ENCODE measurements at regions not wholly inside any gene's neighbourhood (a gene's known extent, or its start where the extent isn't known, plus 50 kb on each side); places are given as distances from the start of the nearest gene placed in this dataset.

GRCh38 chr10:61091531-61091930, 147.5 kb upstream of the RHOBTB1 start:
- TF ChIP-seq, protein P1, sequence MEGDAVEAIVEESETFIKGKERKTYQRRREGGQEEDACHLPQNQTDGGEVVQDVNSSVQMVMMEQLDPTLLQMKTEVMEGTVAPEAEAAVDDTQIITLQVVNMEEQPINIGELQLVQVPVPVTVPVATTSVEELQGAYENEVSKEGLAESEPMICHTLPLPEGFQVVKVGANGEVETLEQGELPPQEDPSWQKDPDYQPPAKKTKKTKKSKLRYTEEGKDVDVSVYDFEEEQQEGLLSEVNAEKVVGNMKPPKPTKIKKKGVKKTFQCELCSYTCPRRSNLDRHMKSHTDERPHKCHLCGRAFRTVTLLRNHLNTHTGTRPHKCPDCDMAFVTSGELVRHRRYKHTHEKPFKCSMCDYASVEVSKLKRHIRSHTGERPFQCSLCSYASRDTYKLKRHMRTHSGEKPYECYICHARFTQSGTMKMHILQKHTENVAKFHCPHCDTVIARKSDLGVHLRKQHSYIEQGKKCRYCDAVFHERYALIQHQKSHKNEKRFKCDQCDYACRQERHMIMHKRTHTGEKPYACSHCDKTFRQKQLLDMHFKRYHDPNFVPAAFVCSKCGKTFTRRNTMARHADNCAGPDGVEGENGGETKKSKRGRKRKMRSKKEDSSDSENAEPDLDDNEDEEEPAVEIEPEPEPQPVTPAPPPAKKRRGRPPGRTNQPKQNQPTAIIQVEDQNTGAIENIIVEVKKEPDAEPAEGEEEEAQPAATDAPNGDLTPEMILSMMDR (IDR thresholded peaks at IDR 0.05; ENCODE audit: extremely low read depth, missing control alignments): no peak
- DNase-seq (ENCODE audit: low spot score): no peak

- TF ChIP-seq, protein P1 (IDR thresholded peaks at IDR 0.05; ENCODE audit: extremely low read depth, missing control alignments): no peak
Measured at GRCh38 chr10:61089251-61089650, 145.3 kb upstream of the RHOBTB1 start.

GRCh38 chr10:61084493-61084892, 140.5 kb upstream of the RHOBTB1 start:
- no peak for DNase-seq (ENCODE audit: low spot score)
- TF ChIP-seq, protein P1 (IDR thresholded peaks at IDR 0.05; ENCODE audit: extremely low read depth, missing control alignments): no peak

More at GRCh38 chr10:61089251-61089650, 145.3 kb upstream of the RHOBTB1 start:
- no peak for DNase-seq (ENCODE audit: low spot score)

DNA sequence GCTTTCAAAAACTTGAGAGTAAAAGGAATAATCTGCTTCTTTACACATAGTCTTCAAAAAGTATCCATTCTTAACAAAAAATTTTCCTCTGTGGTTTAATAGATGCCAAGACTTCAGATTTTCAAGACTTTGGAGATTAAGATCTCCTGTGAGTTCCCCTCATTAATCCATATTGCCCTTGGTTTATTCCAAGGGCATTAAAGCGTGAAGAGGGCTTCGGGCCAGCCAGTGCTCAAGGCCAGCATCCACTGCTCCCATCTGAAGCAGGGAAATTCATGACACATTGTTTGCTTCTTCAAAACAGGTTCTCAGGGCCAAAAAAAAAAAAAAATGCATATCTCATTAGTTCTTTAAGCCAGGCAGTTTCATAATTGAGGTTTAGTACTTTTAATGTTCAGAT, 137.3 kb upstream of the RHOBTB1 start:
- TF ChIP-seq, protein P1 (IDR thresholded peaks at IDR 0.05; ENCODE audit: extremely low read depth, missing control alignments): no peak

DNA sequence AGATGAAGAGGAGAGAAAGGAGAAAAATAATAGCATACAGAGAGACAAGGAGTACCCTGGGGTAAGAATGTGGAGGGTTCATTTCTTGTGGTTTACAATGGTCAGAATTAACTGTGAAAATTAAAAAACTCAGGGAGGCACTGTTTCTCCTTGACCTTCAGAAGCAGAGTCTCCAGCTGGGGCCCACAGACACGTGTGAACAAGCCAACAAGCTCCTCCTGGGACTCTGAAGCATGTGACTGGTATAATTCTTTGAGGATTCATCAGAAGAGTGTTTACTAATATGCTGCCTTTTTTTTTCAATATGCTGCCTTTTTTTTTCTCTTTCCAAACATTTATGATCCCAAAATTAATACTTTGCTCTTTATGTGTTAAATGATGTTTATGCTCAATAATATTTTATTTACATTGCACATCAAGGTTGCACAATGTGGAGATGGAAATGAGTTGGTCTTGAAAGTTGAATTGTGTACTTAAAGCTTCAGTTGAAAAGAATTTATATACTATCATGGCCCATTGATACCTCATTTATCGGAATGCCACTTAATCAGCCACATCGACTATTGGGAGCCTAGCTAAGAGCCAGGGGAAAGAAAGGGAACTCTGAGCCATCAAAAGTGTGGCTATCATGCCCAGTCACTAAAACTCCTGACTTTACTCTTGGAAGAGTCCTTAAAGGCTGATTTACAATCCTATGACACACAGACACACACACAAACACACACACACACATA, 134.7 kb upstream of the RHOBTB1 start:
- no peak for DNase-seq (ENCODE audit: low spot score)
- TF ChIP-seq, protein P1 (IDR thresholded peaks at IDR 0.05; ENCODE audit: extremely low read depth, missing control alignments): no peak

More for the DNA sequence above, 137.3 kb upstream of the RHOBTB1 start:
- no peak for DNase-seq (ENCODE audit: low spot score)

DNA sequence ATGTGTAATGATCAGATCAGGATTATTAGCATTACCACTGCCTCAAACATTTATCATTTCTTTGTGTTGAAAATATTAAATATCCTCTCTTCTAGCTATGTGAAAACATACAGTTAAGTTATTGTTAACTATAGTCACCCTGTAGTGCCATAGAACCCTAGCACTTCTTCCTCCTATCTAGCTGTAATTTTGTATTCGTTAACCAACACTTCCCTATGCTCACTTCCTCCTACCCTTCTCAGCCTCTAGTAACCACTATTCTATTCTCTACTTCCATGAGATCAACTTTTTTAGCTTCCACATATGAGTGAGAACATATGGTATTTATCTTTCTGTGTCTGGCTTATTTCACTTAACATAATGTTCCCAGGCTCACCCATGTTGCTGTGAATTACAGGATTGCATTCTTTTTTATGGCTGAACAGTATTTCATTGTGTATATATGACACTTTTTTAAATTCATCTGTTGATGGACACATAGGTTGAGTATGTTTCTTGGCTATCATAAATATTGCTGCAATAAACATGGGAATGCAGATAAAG, 132.7 kb upstream of the RHOBTB1 start:
- TF ChIP-seq, protein P1 (IDR thresholded peaks at IDR 0.05; ENCODE audit: extremely low read depth, missing control alignments): no peak
- no peak for DNase-seq (ENCODE audit: low spot score)

DNA sequence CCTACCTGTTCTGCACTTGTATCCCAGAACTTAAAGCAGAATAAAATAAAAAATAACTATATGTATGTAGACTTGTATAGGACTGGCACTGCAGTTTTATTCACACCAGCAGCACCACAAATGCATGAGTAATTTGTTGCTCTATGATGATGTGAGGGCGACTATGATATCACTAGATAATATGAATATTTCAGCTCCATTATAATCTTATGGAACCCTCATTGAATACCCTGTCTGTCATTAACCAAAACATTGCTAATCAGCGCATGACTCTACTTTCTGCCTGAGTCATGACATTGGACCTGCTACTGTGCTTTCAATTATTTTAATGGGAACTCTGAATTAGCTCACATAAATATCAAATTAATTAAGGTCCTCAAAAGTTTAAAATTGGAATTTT, 129.4 kb upstream of the RHOBTB1 start:
- TF ChIP-seq, protein P1 (IDR thresholded peaks at IDR 0.05; ENCODE audit: extremely low read depth, missing control alignments): no peak

More for the DNA sequence above, 129.4 kb upstream of the RHOBTB1 start:
- DNase-seq (ENCODE audit: low spot score): no peak
